ENCODE measurements at regions not wholly inside any gene's neighbourhood (a gene's known extent, or its start where the extent isn't known, plus 50 kb on each side); places are given as distances from the start of the nearest gene placed in this dataset.

DNA sequence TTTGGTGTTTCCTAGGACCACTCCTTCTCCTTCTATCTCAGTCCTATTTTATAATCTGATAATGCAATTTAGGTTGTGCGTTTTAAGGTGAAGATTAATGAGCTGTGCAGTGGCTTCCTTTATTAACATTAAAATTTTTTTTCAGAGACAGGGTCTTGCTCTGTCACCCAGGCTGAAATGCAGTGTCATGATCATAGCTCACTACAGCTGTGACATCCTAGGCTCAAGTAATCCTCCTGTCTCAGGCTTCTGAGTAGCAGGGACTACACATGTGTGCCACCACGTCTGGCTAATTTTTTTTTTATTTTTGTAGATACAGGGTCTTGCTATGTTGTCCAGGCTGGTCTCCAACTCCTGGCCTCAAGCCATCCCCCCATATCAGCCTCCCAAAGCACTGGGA lies 53.0 kb upstream of the DSP start:
- no peak for TF ChIP-seq SIN3A (IDR thresholded peaks at IDR 0.05; ENCODE audit: borderline replicate concordance, insufficient read depth, low read length)
- no peak for TF ChIP-seq POLR2AphosphoS5 (IDR thresholded peaks at IDR 0.05; ENCODE audit: low read depth, low read length)
- TF ChIP-seq REST (IDR thresholded peaks at IDR 0.05; ENCODE audit: insufficient read depth in 1 of 2, low read depth in 2 of 2, low read length in 2 of 2) = no peak
- TF ChIP-seq TAF1 (IDR thresholded peaks at IDR 0.05; ENCODE audit: borderline replicate concordance, insufficient read depth, low read length) = no peak

Data from PFSK-1 (cell line).